Ovary (tissue), 3 donors: ENCODE measurements at regions not wholly inside any gene's neighbourhood (a gene's known extent, or its start where the extent isn't known, plus 50 kb on each side); places are given as distances from the start of the nearest gene placed in this dataset.

ENCODE experiments used
- CTCF ChIP-seq, 3 donors: fragments of 450-650 bp in 2 of 3; fragments of 200-600 bp in 1 of 3; IDR thresholded peaks; one replicate each; pipeline versions ENCODE4 v1.5.1 to v1.8.0; 2016 to 2022; ENCODE audit warnings: antibody characterized with exemption in 3 of 3, mild to moderate bottlenecking in 1 of 3
- EP300 ChIP-seq: sonication (generic); formaldehyde crosslinking; IDR thresholded peaks from one replicate; pipeline ENCODE4 v1.6.1; 2017; ENCODE audit warnings: antibody characterized with exemption
- POLR2A ChIP-seq: fragments of 450-650 bp; IDR thresholded peaks from one replicate; pipeline ENCODE4 v1.6.1; 2017; ENCODE audit warnings: antibody characterized with exemption, mild to moderate bottlenecking, moderate library complexity
- donor health status: DM: no; HTN: no; CAD: no.

DNA sequence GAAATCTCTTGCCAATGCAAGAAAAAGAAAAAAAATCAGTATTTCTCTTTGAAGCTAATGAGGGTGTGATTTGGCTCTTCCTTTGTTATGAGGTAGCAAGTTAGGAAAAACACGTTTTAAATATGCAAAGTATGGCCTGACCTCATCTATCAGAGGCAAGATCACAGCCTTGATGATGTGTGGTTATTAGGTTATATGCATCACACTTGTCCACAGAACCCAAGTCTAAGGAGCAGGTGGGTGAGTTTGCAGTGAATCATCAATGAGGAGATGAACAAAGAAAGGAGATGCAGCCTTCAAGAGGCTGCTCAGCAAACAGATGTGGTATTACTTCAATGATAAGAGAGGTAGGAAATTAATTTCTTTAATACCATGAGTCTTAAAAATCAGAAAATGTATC, 594.8 kb upstream of the CDH5 start:
- TF ChIP-seq CTCF (IDR thresholded peaks at IDR 0.05) (no peak), POLR2A (no peak), EP300 (no peak)
